Fibroblast of lung (primary cell): ENCODE measurements at regions not wholly inside any gene's neighbourhood (a gene's known extent, or its start where the extent isn't known, plus 50 kb on each side); places are given as distances from the start of the nearest gene placed in this dataset.
"Not testable (repeated sequence)": the region's sequence is repeated elsewhere in the genome, so short reads cannot be mapped to it uniquely, and the experiment has no call there.

ENCODE experiments used
- CTCF ChIP-seq, 2 donors: IDR thresholded peaks in 1 of 2; conservative IDR thresholded peaks in 1 of 2; 1 replicate in 1 of 2; 2 replicates in 1 of 2; pipeline ENCODE4 v1.5.1; 2011 to 2012; ENCODE audit warnings: low read length in 2 of 2, control low read depth in 1 of 2, inconsistent platforms in 1 of 2, low read depth in 1 of 2, mild to moderate bottlenecking in 1 of 2
- EZH2 ChIP-seq: IDR thresholded peaks from 2 replicates; pipeline ENCODE4 v1.5.1; 2012; ENCODE audit warnings: low read length, control low read depth, mild to moderate bottlenecking; ENCODE audit errors: missing control alignments

DNA sequence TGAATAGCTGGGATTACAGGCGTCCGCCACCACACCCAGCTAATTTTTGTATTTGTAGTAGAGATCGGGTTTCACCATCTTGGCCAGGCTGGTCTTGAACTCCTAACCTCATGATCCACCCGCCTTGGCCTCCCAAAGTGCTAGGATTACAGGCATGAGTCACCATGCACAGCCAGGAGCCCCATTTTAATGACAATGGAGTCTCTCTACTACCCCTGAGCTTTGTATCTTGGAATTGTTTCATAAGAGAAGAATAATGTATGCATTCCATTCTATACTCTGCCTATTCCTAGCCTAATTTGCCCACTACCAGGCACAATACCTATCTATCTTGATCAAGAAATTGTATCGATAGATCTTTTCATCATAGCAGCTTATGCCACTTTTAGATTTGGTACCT, 574.1 kb downstream of the HTR1A start:
- TF ChIP-seq CTCF (conservative IDR thresholded peaks at IDR 0.05 in 1 of 2, IDR thresholded peaks at IDR 0.05 in 1 of 2; ENCODE audit: low read depth in 1 of 2, low read length in 2 of 2); EZH2: not testable (repeated sequence)
